ENCODE measurements at regions not wholly inside any gene's neighbourhood (a gene's known extent, or its start where the extent isn't known, plus 50 kb on each side); places are given as distances from the start of the nearest gene placed in this dataset.
"Not testable (repeated sequence)": the region's sequence is repeated elsewhere in the genome, so short reads cannot be mapped to it uniquely, and the experiment has no call there.

- not testable (repeated sequence) for H3K9me2 ChIP-seq (replicated peaks; ENCODE audit: control insufficient read depth, low read length); H3K4me2 ChIP-seq (ENCODE audit: low read length); H3F3A ChIP-seq (ENCODE audit: control insufficient read depth, insufficient read depth); H3K27ac ChIP-seq (ENCODE audit: low read depth, low read length); H4K20me1 ChIP-seq (ENCODE audit: control insufficient read depth, insufficient read depth, low read depth, low read length); H3K4me3 ChIP-seq (ENCODE audit: low read length); H3K79me2 ChIP-seq (ENCODE audit: control insufficient read depth, low read length); H3K36me3 ChIP-seq (ENCODE audit: control insufficient read depth, low read length); H3K9me3 ChIP-seq (ENCODE audit: control insufficient read depth, insufficient read depth, low read length); H3K27me3 ChIP-seq (ENCODE audit: control insufficient read depth, low read length)
- H3K4me1 ChIP-seq (ENCODE audit: control insufficient read depth, low read length), result peaks cover 14% of the 10 kb centered on the region
Observed at GRCh38 chr2:111551428-111551827, 332.6 kb downstream of the ANAPC1 start.

DNA sequence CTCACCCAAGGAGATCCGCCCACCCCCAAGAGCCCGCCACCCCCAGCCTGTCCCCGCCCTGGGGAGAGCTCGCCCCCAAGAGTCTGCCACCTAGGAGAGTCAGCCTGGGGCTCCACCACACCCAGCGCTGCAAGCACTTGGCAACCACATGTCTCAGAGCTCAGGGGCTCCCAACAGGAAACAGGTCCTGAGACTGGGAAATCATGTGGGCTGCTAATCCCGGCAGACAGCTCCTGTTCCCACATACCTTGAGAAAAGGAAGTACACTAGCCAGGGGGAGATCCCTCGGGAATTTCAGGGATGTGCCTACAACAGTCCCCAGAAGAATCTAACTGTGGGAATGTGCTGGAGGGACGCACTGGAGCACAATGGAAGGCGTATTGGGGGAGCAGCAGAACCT, 331.4 kb downstream of the ANAPC1 start:
- not testable (repeated sequence) for H3K36me3 ChIP-seq (ENCODE audit: control insufficient read depth, low read length); H3K9me2 ChIP-seq (replicated peaks; ENCODE audit: control insufficient read depth, low read length); H4K20me1 ChIP-seq (ENCODE audit: control insufficient read depth, insufficient read depth, low read depth, low read length); H3K27ac ChIP-seq (ENCODE audit: low read depth, low read length); H3K9me3 ChIP-seq (ENCODE audit: control insufficient read depth, insufficient read depth, low read length); H3F3A ChIP-seq (ENCODE audit: control insufficient read depth, insufficient read depth); H3K79me2 ChIP-seq (ENCODE audit: control insufficient read depth, low read length); H3K27me3 ChIP-seq (ENCODE audit: control insufficient read depth, low read length); H3K4me3 ChIP-seq (ENCODE audit: low read length); H3K4me2 ChIP-seq (ENCODE audit: low read length); H3K4me1 ChIP-seq (ENCODE audit: control insufficient read depth, low read length)

GRCh38 chr2:111559301-111559700, 324.7 kb downstream of the ANAPC1 start:
- H3K9me2 ChIP-seq (replicated peaks; ENCODE audit: control insufficient read depth, low read length); H3K9me3 ChIP-seq (ENCODE audit: control insufficient read depth, insufficient read depth, low read length); H3K36me3 ChIP-seq (ENCODE audit: control insufficient read depth, low read length); H3K27me3 ChIP-seq (ENCODE audit: control insufficient read depth, low read length); H3K79me2 ChIP-seq (ENCODE audit: control insufficient read depth, low read length); H4K20me1 ChIP-seq (ENCODE audit: control insufficient read depth, insufficient read depth, low read depth, low read length); H3K4me2 ChIP-seq (ENCODE audit: low read length); H3K4me1 ChIP-seq (ENCODE audit: control insufficient read depth, low read length); H3K4me3 ChIP-seq (ENCODE audit: low read length); H3K27ac ChIP-seq (ENCODE audit: low read depth, low read length); H3F3A ChIP-seq (ENCODE audit: control insufficient read depth, insufficient read depth): not testable (repeated sequence)

DNA sequence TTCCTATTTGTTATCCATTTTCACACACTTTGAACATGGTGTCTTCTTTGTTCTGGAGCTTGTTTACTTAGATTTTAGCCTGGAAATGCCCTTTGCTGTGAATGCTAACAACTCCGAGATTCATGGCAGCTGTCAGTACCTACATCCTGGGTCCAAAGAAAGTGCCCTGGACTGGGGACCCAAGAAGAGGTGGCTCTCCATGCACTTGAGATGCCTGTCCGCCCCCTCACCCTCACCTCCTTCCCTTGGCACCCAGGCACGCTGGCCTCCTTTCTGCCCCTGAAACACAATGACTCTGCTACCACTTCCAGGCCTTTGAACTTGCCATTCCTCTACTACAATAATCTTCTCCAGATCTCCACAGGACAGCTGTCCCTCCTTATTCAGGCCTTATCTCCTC, 324.2 kb downstream of the ANAPC1 start:
- not testable (repeated sequence) for H3K27ac ChIP-seq (ENCODE audit: low read depth, low read length); H4K20me1 ChIP-seq (ENCODE audit: control insufficient read depth, insufficient read depth, low read depth, low read length); H3K9me3 ChIP-seq (ENCODE audit: control insufficient read depth, insufficient read depth, low read length); H3K36me3 ChIP-seq (ENCODE audit: control insufficient read depth, low read length); H3K79me2 ChIP-seq (ENCODE audit: control insufficient read depth, low read length); H3K27me3 ChIP-seq (ENCODE audit: control insufficient read depth, low read length); H3K9me2 ChIP-seq (replicated peaks; ENCODE audit: control insufficient read depth, low read length); H3K4me1 ChIP-seq (ENCODE audit: control insufficient read depth, low read length); H3F3A ChIP-seq (ENCODE audit: control insufficient read depth, insufficient read depth); H3K4me3 ChIP-seq (ENCODE audit: low read length); H3K4me2 ChIP-seq (ENCODE audit: low read length)

DNA sequence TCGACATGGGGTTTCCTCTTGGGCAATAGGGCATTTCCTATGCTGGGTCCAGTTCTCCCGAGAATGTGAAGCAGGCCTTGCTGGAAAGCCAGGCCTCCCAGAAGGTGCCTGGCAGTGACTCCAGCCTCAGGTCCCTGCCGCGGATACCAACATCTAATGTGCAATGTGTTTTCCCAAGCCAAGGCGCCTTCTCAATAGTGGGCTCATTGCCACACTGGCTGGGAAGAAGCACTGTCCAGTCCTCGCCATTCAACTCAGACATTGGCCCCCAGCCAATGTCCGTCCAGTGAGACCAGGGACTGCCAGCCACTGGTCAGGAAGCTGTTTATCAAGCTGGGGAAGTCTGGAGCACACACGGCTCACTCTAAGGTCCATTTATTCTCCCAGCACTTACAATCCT, 317.9 kb downstream of the ANAPC1 start:
- not testable (repeated sequence) for H3F3A ChIP-seq (ENCODE audit: control insufficient read depth, insufficient read depth); H3K4me1 ChIP-seq (ENCODE audit: control insufficient read depth, low read length); H3K4me2 ChIP-seq (ENCODE audit: low read length); H4K20me1 ChIP-seq (ENCODE audit: control insufficient read depth, insufficient read depth, low read depth, low read length); H3K36me3 ChIP-seq (ENCODE audit: control insufficient read depth, low read length); H3K27ac ChIP-seq (ENCODE audit: low read depth, low read length); H3K4me3 ChIP-seq (ENCODE audit: low read length); H3K27me3 ChIP-seq (ENCODE audit: control insufficient read depth, low read length); H3K9me2 ChIP-seq (replicated peaks; ENCODE audit: control insufficient read depth, low read length); H3K79me2 ChIP-seq (ENCODE audit: control insufficient read depth, low read length); H3K9me3 ChIP-seq (ENCODE audit: control insufficient read depth, insufficient read depth, low read length)

- not testable (repeated sequence) for H3K4me1 ChIP-seq (ENCODE audit: control insufficient read depth, low read length); H3K79me2 ChIP-seq (ENCODE audit: control insufficient read depth, low read length); H3K4me3 ChIP-seq (ENCODE audit: low read length); H3K27me3 ChIP-seq (ENCODE audit: control insufficient read depth, low read length); H3K4me2 ChIP-seq (ENCODE audit: low read length); H3K36me3 ChIP-seq (ENCODE audit: control insufficient read depth, low read length); H4K20me1 ChIP-seq (ENCODE audit: control insufficient read depth, insufficient read depth, low read depth, low read length); H3F3A ChIP-seq (ENCODE audit: control insufficient read depth, insufficient read depth); H3K9me3 ChIP-seq (ENCODE audit: control insufficient read depth, insufficient read depth, low read length); H3K27ac ChIP-seq (ENCODE audit: low read depth, low read length); H3K9me2 ChIP-seq (replicated peaks; ENCODE audit: control insufficient read depth, low read length)
Observed at GRCh38 chr2:111567233-111567632, 316.8 kb downstream of the ANAPC1 start.

- not testable (repeated sequence) for H3K36me3 ChIP-seq (ENCODE audit: control insufficient read depth, low read length); H3F3A ChIP-seq (ENCODE audit: control insufficient read depth, insufficient read depth); H3K79me2 ChIP-seq (ENCODE audit: control insufficient read depth, low read length); H3K4me1 ChIP-seq (ENCODE audit: control insufficient read depth, low read length); H3K9me2 ChIP-seq (replicated peaks; ENCODE audit: control insufficient read depth, low read length); H3K27ac ChIP-seq (ENCODE audit: low read depth, low read length); H3K27me3 ChIP-seq (ENCODE audit: control insufficient read depth, low read length); H3K9me3 ChIP-seq (ENCODE audit: control insufficient read depth, insufficient read depth, low read length); H4K20me1 ChIP-seq (ENCODE audit: control insufficient read depth, insufficient read depth, low read depth, low read length); H3K4me2 ChIP-seq (ENCODE audit: low read length); H3K4me3 ChIP-seq (ENCODE audit: low read length)
Observed at GRCh38 chr2:111569356-111570199, 314.4 kb downstream of the ANAPC1 start.

DNA sequence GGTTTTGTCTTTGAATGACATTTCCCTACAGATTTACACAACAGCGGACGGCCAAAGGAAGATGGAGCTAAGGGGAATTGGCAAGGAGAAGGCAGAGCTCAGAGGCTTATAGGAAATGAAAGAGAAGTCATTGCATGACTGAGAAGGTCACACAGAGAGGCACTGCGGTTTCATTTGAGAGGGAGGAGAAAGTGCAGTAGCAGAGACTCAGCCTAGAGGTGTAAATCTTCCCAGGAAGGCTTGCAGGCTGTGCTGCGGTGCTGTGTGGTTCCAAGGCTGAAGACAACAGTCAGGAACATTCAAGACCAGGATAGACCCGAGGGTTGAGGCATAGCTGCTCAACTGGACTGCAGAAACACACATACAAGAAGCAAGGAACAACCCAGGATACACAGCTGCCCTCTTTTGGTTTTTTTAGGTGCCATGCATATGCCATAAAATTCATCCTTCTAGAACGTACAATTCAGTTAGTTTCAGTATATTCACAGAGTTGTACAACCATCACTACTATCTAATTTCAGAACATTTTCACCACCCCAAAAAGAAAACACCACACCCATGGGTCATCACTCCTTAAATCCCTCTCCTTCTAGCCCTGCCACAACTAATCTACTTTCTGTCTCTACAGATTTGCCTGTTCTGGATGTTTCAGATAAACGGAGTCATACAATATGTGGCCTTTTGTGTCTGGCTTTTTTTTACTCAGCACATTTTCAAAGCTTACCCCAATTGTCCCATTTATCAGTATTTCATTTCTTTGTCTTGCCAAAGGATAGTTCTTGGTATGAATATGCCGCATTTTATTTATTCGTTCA, 313.5 kb downstream of the ANAPC1 start:
- H3K9me3 ChIP-seq (ENCODE audit: control insufficient read depth, insufficient read depth, low read length); H3K9me2 ChIP-seq (replicated peaks; ENCODE audit: control insufficient read depth, low read length); H3K36me3 ChIP-seq (ENCODE audit: control insufficient read depth, low read length); H3K27me3 ChIP-seq (ENCODE audit: control insufficient read depth, low read length); H3F3A ChIP-seq (ENCODE audit: control insufficient read depth, insufficient read depth); H3K4me2 ChIP-seq (ENCODE audit: low read length); H3K4me3 ChIP-seq (ENCODE audit: low read length); H3K27ac ChIP-seq (ENCODE audit: low read depth, low read length); H3K79me2 ChIP-seq (ENCODE audit: control insufficient read depth, low read length); H3K4me1 ChIP-seq (ENCODE audit: control insufficient read depth, low read length); H4K20me1 ChIP-seq (ENCODE audit: control insufficient read depth, insufficient read depth, low read depth, low read length): not testable (repeated sequence)

Measured in DOHH2 (cell line).